ENCODE measurements at regions not wholly inside any gene's neighbourhood (a gene's known extent, or its start where the extent isn't known, plus 50 kb on each side); places are given as distances from the start of the nearest gene placed in this dataset.
"Not testable (repeated sequence)": the region's sequence is repeated elsewhere in the genome, so short reads cannot be mapped to it uniquely, and the experiment has no call there.

DNA sequence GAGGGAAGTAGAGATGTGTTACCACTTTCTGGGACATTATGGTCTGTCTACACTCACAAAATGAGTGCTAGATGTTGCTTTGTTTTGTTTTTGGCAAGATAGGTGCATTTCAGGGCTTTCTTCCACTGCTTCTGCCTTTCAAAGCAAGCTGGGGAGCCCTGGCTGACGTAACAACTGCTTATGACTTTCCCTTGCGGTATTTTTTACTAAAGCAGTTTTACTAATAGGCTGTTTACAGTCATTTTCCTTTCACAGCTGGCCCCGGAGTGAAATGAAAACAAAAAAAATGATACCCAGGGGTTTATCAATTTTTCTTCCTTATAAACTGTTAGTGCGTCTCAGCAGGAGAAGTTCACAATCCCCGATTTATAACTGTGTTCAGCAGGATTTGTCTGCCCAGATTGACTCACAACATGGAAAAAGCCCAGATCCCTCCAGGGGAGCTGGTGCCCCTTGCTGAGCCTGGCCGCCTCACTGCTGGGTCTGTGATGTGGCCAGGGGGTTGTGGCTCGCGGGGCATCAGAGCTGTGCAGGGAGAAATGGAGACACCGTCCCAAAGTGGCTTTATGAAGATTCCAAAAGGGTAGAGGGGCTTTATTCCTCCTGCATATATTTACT, 184.4 kb upstream of the HS3ST3A1 start:
- no peak for DNase-seq (ENCODE audit: low spot score)

DNA sequence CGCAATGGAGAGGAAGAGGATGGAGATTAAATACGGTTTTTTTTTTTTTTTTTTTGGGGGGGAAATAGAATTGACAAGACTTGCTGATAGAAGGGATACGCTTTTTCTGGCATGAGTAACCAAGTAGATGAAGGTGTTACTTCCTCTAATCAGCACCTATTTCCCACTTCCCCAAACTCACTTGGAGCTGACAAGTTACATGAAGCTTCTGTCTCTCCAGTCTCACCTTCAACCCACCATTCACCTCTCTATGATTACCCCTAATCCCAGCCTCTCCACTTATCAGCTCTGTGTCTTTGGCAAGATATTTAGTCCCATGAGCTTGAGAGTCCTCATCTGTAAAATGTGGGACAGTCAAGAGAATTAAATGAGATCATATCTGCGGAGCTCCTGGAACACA, 185.9 kb upstream of the HS3ST3A1 start:
- no peak for DNase-seq (ENCODE audit: low spot score)

- no peak for DNase-seq (ENCODE audit: low spot score)
Measured at GRCh38 chr17:13788385-13788784, 186.7 kb upstream of the HS3ST3A1 start.

- DNase-seq (ENCODE audit: low spot score), result no peak
Measured at GRCh38 chr17:13792314-13792713, 190.6 kb upstream of the HS3ST3A1 start.

- no peak for DNase-seq (ENCODE audit: low spot score)
Measured at GRCh38 chr17:13793951-13794350, 192.2 kb upstream of the HS3ST3A1 start.

GRCh38 chr17:13797863-13798262, 196.1 kb upstream of the HS3ST3A1 start:
- DNase-seq (ENCODE audit: low spot score), result no peak

DNA sequence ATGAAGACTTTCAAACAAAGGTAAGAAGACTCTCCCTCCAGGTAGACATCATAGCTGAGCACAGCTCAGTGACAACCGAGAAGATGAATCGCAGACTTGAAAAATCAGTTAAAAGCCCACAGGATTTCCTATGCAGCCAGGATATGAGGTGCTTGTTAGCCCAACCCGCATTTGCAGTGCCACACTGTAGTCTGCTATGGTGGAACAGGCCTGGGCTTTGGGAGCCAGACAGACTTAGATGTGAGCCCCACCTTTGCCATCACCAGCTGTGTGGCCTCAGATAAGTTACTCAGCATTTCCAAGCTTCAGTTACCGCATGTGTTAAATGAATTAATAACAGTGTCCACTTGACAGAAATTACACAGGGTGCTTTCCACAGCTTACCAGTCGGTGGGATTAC, 204.4 kb upstream of the HS3ST3A1 start:
- DNase-seq (ENCODE audit: low spot score), result no peak

DNA sequence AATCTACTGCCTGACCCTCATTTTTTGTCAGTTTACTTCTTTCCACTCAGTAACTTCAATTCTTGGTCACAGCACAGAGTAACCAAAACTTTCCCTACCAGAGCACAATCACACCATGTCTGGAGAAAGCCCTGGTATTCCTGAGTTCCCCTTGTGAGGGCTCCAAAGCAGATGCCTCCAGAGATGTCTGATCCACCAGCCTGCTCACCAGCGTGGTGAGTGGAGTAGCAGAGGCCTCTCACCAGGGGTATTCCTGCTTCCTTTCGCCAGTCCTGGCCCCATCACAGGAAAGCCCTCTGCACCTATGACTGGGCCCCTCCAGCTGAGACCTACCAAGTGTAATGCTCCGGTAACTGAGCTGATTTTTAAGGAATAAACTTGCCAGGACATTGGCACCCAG, 205.4 kb upstream of the HS3ST3A1 start:
- DNase-seq (ENCODE audit: low spot score), result no peak

DNA sequence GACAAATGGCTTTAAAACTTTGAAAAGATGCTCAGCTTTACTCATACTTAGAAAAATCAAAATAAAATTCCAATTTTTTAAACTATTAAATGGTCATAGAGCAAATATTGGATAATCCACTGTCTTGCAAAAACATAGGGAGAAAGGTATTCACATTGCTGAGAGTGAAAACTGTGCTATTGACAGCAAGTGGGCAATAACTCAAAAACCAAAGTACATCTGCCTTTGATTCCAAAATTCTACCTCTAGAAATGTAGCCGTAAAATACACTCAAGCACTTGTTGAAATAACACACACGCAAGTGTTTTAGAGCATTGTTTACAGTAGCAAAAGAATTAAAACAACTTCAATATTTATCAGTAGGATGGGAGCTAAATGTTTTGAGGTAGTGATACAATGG, 210.6 kb upstream of the HS3ST3A1 start:
- DNase-seq (ENCODE audit: low spot score), result no peak

DNA sequence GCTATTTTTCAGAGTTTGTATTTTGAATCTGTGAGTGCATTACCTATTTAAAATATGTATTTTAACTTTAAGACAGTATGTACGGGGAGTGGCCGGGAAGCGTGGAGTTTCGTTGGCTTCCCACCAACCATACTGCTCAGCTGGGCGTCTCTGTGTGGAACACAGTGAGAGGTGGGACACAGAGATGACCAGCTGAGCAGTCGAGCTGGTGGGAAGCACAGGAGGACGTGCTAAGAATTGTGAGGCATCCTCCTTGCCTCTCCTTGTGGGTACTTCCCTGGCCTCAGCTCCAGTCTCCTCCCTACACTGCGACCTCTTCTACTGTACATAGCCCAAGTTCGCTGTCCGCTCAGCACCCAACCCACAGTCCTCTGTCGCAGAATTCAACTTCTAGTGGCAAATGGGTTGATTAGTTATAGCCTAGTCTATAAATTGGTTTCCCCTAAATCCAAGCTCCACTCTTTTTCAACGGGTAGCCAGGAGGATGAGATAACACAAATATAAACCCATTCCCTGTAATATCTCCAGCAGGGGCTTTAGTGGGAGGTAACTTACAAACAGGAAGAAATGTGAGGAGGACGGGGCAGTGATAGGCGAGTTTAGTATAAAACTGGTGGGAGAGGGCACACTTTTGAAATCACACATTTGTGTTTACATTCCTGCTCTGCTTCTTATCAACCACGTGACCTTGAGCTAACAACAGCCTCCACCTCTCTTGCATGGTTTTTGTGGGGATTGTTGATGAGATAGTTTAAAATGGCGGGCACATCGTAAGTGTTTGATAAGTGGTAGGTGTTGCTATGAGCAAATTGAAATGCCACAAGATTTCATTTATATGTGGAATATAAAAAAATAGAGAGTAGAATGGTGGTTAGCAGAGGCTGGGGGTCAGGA, 211.9 kb upstream of the HS3ST3A1 start:
- no peak for DNase-seq (ENCODE audit: low spot score)

GRCh38 chr17:13822700-13823099, 221.0 kb upstream of the HS3ST3A1 start:
- DNase-seq (ENCODE audit: low spot score), result no peak

DNA sequence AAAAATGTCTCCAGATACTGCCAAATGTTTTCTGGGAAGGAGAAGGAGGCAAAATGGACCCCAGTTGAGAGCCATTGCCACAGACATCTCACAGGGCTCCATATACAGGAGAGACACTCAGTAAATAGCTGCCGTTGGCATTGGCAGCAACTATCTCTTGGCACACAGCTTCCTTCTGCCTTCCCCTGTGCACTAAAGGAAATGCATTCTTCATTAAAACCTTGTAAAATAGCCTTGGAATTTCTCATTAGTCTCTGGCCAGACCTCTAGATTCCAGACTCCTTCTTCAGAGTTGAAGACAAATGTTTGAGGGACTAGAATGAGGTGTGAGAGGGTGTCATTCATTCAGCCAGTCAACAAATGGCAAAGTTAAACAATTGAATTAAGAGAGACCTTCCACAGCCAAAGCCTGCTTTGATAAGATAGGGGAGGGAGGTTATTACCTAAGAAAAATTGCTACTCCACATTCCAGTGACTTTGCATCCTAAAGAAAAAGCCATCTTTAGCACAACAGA, 223.9 kb upstream of the HS3ST3A1 start:
- DNase-seq (ENCODE audit: low spot score), result no peak

DNA sequence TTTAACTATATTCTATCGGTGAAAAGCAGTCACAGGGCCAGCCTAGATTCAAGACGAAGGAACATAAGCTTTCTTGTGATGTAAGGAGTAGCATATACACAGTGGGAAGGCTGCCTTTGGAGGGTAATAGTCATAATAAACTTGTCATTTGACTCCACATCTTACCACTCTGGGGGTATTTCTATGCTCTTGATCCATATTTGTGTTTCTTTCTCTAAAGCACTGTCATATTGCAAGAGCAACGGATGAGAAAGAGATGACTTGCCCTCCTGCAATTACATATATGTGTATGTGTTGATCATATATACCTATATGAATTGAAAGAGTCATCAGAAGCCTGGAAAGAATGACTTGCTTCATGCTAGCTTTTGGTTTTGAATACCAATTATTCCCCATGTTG, 225.4 kb upstream of the HS3ST3A1 start:
- DNase-seq (ENCODE audit: low spot score), result no peak

GRCh38 chr17:13833921-13834320, 232.2 kb upstream of the HS3ST3A1 start:
- no peak for DNase-seq (ENCODE audit: low spot score)

GRCh38 chr17:13835151-13835550, 233.4 kb upstream of the HS3ST3A1 start:
- no peak for DNase-seq (ENCODE audit: low spot score)

DNA sequence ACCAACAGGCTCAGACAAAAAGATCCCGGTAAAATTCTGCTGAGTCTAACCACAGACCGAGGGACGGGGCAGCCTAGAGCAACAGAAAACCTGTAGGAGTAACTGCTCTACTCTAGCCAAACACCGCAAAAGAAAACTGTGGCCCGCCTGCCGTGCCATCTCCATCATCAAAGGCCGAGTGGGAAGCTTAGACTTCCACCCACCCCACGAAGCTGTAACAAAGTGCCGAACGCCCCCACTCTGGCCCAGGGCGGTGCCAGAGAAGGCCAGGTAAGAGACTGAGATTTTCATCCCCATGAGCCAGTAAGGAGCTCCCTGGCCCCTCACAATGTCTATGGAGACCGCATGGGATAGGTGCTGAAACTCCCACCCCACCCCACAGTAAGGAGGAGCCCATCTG, 231.9 kb upstream of the COX10 start:
- no peak for DNase-seq (ENCODE audit: low spot score)

DNA sequence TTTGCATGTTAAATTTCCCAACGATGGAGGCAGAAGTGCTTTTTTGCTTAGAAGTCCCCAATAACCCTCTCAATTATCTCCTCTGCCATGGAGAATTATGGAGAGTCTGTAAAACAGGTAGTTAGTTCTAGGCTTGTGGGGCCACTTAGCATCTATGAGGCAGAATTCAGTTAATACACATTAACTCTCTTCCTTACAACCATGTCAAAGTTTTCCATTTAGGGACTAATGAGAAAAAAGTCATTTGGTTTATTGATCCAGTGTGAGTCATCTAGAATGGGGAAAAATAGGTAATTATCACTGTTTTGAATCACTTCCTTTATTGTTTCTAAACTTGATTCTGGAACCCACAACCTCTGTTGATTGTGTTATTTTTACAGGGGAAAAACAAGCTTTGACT, 229.1 kb upstream of the COX10 start:
- no peak for DNase-seq (ENCODE audit: low spot score)

DNA sequence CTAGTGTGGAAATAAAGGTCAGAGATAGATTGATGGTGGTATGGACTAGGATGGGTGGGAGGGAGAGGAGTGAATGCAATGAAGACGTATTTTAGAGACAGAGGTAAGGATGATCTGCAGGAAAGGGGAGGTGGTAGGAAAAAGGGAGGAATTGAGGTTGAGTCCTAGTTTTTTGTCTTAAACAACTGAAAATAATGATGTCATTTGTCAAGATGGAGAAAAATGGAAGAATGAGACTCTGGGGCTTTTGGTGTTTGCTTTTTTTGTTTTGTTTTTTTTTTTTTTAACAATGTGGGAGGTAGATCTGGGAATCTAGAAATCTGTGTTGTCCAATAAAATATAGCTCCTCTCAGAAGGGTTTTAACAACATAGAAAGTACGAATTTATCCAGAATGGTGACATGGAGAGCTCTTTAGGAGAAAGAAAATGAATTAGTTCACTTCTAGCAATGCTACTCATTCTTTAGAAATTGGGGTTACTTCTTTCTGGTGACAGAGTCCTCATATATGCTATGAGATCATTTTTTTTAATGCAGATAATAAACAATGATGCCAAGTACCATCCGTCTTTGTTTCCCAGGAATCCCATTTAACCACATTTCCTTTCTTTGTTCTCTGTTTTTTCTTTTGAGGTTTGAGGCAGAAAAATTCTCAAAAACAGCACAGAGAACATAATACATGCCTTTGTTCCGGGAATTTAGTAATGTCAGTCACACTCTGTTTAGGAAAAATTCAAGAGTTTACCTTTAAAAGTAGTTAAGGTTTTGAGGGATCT, 225.3 kb upstream of the COX10 start:
- no peak for DNase-seq (ENCODE audit: low spot score)

GRCh38 chr17:13851889-13852288, 217.4 kb upstream of the COX10 start:
- DNase-seq (ENCODE audit: low spot score), result no peak

DNA sequence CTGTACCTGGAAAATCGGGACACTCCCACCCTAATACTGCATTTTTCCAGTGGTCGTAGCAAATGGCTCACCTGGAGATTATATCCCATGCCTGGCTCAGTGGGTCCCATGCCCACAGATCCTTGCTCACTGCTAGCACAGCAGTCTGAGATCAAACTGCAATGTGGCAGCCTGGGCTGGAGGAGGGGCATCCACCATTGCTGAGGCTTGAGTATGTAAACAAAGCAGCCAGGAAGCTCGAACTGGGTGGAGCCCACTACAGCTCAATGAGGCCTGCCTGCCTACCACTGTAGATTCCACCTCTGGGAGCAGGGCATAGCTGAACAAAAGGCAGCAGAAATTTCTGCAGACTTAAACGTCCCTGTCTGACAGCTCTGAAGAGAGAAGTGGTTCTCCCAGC, 213.6 kb upstream of the COX10 start:
- not testable (repeated sequence) for DNase-seq (ENCODE audit: low spot score)

- no peak for DNase-seq (ENCODE audit: low spot score)
Measured at GRCh38 chr17:13862346-13862745, 207.0 kb upstream of the COX10 start.

- DNase-seq (ENCODE audit: low spot score), result no peak
Measured at GRCh38 chr17:13863436-13863835, 205.9 kb upstream of the COX10 start.

DNA sequence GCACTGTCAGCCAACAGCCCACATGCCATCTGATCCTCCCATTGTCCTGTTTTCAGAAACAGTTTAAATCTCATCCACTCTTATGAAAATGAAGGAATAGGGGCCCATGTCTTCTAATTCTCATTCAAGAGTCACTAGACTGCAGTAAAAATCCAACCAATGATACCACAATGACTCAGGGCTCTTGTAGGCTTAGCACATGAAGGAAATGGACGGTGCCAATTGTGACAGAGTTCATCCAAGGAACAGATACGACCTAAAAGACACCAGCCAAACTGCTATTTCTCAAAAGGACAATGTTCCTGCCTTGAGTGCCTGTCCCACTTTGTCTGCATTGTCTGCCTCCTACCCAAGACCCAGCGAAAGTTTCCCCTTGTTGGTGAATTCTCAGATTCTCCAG, 204.8 kb upstream of the COX10 start:
- DNase-seq (ENCODE audit: low spot score), result no peak
